Stomach (tissue), 8 donors: ENCODE measurements at regions not wholly inside any gene's neighbourhood (a gene's known extent, or its start where the extent isn't known, plus 50 kb on each side); places are given as distances from the start of the nearest gene placed in this dataset.

Source experiments
- DNase-seq, 2 donors: peaks; one replicate each; pipeline versions ENCODE4 v3.0.0 to v3.0.0-alpha.2; 2013 to 2019
- H3K27ac ChIP-seq, 5 donors: fragments of 200-600 bp in 4 of 5; sonication (generic) in 4 of 5; one replicate each; pipeline ENCODE4 v1.5.1; 2013 to 2019; ENCODE audit warnings: mild to moderate bottlenecking in 1 of 5, moderate library complexity in 1 of 5
- H3K27me3 ChIP-seq, 3 donors: fragments of 200-600 bp; sonication (generic); one replicate each; pipeline ENCODE4 v1.5.1; 2017 to 2019; ENCODE audit warnings: mixed run types in 1 of 3
- H3K36me3 ChIP-seq, 4 donors: fragments of 200-600 bp; sonication (generic); 1 replicate in 3 of 4; 2 replicates in 1 of 4; pipeline ENCODE4 v1.5.1; 2016 to 2019
- H3K4me1 ChIP-seq, 4 donors: fragments of 200-600 bp; sonication (generic); one replicate each; pipeline ENCODE4 v1.5.1; 2016 to 2019
- H3K4me3 ChIP-seq, 4 donors: fragments of 200-600 bp; sonication (generic) in 3 of 4; one replicate each; pipeline ENCODE4 v1.5.1; 2016 to 2019; ENCODE audit warnings: mild to moderate bottlenecking in 1 of 4
- H3K9me3 ChIP-seq, 4 donors: fragments of 200-600 bp; sonication (generic); one replicate each; pipeline ENCODE4 v1.5.1; 2016 to 2019
- EP300 ChIP-seq: sonication (generic); formaldehyde crosslinking; IDR thresholded peaks from one replicate; pipeline ENCODE4 v1.6.1; 2017; ENCODE audit warnings: antibody characterized with exemption
- POLR2A ChIP-seq, 4 donors: fragments of 450-650 bp; IDR thresholded peaks; one replicate each; pipeline ENCODE4 v1.6.1; 2016; ENCODE audit warnings: antibody characterized with exemption in 4 of 4, control low read depth in 2 of 4, mild to moderate bottlenecking in 1 of 4, moderate library complexity in 1 of 4
- POLR2AphosphoS5 ChIP-seq, 3 donors: sonication (generic); formaldehyde crosslinking; IDR thresholded peaks; one replicate each; pipeline ENCODE4 v1.6.1; 2016; ENCODE audit warnings: antibody characterized with exemption in 3 of 3
- WGBS, 5 donors: extraction: QIAGEN DNeasy Blood & Tissue Kit in 3 of 5; methylation state at CpG; one replicate each; pipeline versions ENCODE4 v1.1.5 to v1.1.7; 2013 to 2018; 5-methylcytosine and 5-hydroxymethylcytosine counted together
- intact Hi-C: fragments of 100-400 bp; cut with DNase I; formaldehyde crosslinking; loops from one replicate; pipeline ENCODE4 v1.15.1; 2023; ENCODE audit warnings: low total_unique reads
- TF ChIP-seq, protein P1 (sequence below), 7 experiments: fragments of 450-650 bp in 4 of 7; fragments of 200-600 bp in 3 of 7; sonication (generic) in 3 of 7; IDR thresholded peaks; one replicate each; pipeline ENCODE4 v1.5.1; 2016 to 2019; ENCODE audit warnings: antibody characterized with exemption in 7 of 7, control low read depth in 2 of 7, mild to moderate bottlenecking in 1 of 7
- donor health status: healthy with polysubstance abuse.
- donor health status: Bipolar disorder and iron deficiency.
- donor health status: healthy.

DNA sequence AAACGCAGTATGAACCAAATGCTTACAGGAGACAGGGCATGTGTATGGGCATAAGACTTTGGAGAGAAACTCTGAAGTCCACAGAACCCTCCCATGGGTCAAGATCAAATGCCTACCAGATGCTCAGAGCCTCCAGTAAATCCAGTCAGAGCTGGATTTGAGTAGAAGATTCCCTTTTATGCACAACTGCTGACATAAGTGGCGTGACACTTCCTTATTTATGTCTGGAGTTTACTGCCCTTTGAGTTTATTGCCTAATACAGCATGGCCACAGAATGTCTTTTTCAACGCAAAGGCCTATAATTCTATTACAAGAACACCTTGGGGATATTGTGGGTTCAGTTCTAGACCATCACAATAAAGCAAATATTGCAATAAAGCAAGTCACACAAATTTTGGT is 220.0 kb upstream of the FOXQ1 start:
- intact Hi-C loops: no loop called here
- DNase-seq: no peak
- Histone ChIP-seq H3K4me1 (peaks cover 0 to 13% (median 4%) of the 10 kb centered on the region in 4 donors), H3K27ac (no peak overlapping the region), H3K36me3 (no peaks in the 10 kb centered on the region), H3K9me3 (no peaks in the 10 kb centered on the region), H3K27me3 (no peaks in the 10 kb centered on the region), H3K4me3 (no peak overlapping the region)
- TF ChIP-seq POLR2AphosphoS5 (IDR thresholded peaks at IDR 0.05) (no peak), POLR2A (IDR thresholded peaks at IDR 0.05) (no peak), EP300 (no peak)
- TF ChIP-seq, protein P1, sequence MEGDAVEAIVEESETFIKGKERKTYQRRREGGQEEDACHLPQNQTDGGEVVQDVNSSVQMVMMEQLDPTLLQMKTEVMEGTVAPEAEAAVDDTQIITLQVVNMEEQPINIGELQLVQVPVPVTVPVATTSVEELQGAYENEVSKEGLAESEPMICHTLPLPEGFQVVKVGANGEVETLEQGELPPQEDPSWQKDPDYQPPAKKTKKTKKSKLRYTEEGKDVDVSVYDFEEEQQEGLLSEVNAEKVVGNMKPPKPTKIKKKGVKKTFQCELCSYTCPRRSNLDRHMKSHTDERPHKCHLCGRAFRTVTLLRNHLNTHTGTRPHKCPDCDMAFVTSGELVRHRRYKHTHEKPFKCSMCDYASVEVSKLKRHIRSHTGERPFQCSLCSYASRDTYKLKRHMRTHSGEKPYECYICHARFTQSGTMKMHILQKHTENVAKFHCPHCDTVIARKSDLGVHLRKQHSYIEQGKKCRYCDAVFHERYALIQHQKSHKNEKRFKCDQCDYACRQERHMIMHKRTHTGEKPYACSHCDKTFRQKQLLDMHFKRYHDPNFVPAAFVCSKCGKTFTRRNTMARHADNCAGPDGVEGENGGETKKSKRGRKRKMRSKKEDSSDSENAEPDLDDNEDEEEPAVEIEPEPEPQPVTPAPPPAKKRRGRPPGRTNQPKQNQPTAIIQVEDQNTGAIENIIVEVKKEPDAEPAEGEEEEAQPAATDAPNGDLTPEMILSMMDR (IDR thresholded peaks at IDR 0.05): no peak
- WGBS, 5 donors: 64 to 83% (median 75%) methylated on average over 3 of the region's 3 CpGs

DNA sequence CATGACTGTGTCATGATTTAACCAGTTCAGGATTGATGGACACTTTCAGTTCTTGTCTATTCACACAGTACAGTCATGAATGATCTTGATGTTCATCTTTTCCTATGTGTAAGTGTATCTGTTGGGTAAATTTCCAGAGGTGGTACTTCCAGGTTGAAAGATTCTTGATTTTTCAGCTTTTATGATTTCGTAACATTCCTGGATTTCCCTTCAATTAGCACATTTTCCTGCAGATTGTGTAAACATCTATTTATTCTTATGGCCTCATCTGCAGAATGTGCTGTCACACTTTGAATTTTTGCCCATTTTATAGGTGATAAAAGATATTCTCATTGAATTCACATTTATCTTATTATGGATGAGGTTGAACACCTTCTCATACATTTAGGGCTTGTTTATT is 222.0 kb upstream of the FOXQ1 start:
- intact Hi-C loops: no loop called here
- 88 to 96% (median 93%) methylated on average over 1 of the region's 1 CpG for WGBS, 5 donors
- TF ChIP-seq POLR2A (IDR thresholded peaks at IDR 0.05): no peak
- TF ChIP-seq EP300: no peak
- TF ChIP-seq, protein P1 (IDR thresholded peaks at IDR 0.05): no peak
- no peak for TF ChIP-seq POLR2AphosphoS5 (IDR thresholded peaks at IDR 0.05)
- Histone ChIP-seq H3K4me1 (peaks cover 4 to 21% (median 11%) of the 10 kb centered on the region in 4 donors), H3K27me3 (no peaks in the 10 kb centered on the region), H3K36me3 (no peaks in the 10 kb centered on the region), H3K4me3 (no peak overlapping the region), H3K27ac (no peak overlapping the region), H3K9me3 (no peaks in the 10 kb centered on the region)
- no peak for DNase-seq

DNA sequence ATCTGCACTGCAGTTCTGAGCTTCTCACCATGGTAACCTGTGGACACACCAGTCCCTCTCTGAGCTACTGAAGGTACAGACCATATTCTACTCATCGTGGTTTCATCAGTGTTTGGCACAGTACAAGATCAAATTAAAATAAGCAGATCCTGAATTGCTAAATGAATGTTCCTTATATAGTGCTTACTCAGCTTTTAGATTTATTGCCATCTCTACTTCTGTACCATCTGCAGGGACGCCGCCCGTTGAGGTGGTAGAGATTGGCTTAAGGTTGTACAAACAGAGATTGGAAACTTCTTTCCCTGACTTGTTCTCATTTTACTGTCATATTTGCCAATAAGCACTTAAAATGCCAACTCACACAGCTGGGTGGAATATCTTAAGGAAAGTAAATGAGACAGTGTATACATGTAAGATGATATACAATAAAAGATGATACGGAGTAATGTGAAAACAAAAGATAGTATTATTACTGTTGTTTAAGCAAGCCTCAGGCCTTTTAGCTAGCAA is 223.4 kb upstream of the FOXQ1 start:
- 30 to 56% (median 51%) methylated on average over 5 of the region's 5 CpGs for WGBS, 5 donors
- peaks cover 4 to 21% (median 11%) of the 10 kb centered on the region in 4 donors for H3K4me1 ChIP-seq
- H3K9me3 ChIP-seq: no peaks in the 10 kb centered on the region
- no peaks in the 10 kb centered on the region for H3K36me3 ChIP-seq
- H3K27ac ChIP-seq: no peak overlapping the region
- H3K27me3 ChIP-seq: no peaks in the 10 kb centered on the region
- no peak overlapping the region for H3K4me3 ChIP-seq
- no peak for DNase-seq
- TF ChIP-seq POLR2A (IDR thresholded peaks at IDR 0.05): no peak
- TF ChIP-seq POLR2AphosphoS5 (IDR thresholded peaks at IDR 0.05): no peak
- TF ChIP-seq, protein P1 (IDR thresholded peaks at IDR 0.05): no peak
- no peak for TF ChIP-seq EP300
- intact Hi-C loops: no loop called here

DNA sequence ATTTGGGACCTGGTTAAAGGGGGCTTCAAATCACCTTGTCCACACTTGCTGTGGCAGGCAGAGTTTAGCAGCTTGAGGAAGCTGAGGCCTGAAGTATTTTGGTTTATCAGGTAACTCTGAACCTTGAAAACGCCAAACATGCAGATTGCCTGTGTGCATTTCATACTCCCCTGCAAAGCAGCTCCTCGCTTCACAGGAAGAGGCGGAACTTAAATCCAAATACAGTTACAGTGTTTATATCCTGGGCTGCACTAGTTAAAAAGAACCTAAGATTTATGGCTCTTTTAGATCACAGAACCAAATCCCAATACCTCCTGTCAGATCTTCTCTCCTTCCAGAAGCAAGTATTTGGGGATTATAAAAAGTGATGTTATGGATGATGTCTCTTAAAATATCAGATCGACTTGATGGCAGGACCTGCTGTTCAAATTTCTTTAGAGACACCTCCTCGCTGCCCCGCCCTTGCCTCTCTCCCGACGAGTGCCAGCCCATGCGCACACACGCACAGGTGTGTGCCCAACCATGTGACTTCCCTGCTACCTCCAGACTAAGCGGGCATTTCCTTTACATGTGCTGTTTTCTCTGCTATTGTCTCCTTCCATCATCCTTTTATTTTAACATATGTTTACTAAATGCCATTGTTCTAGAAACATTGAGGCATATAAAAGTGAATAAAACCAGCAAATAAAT is 224.6 kb upstream of the FOXQ1 start:
- H3K27ac ChIP-seq: peak overlapping the region; percentile 39 to 77 (median 73)
- DNase-seq: peak; percentile 54 to 69
- TF ChIP-seq POLR2A (IDR thresholded peaks at IDR 0.05) (no peak), EP300 (no peak), POLR2AphosphoS5 (IDR thresholded peaks at IDR 0.05) (no peak)
- TF ChIP-seq, protein P1 (IDR thresholded peaks at IDR 0.05): no peak
- 24 to 63% (median 28%) methylated on average over 11 of the region's 11 CpGs for WGBS, 5 donors
- no peaks in the 10 kb centered on the region for H3K27me3 ChIP-seq
- no peak overlapping the region for H3K4me3 ChIP-seq
- intact Hi-C loops: no loop called here
- no peaks in the 10 kb centered on the region for H3K36me3 ChIP-seq
- no peaks in the 10 kb centered on the region for H3K9me3 ChIP-seq
- peaks cover 8 to 28% (median 16%) of the 10 kb centered on the region in 4 donors for H3K4me1 ChIP-seq
